Esophagus squamous epithelium (tissue), 5 donors: ENCODE measurements at regions not wholly inside any gene's neighbourhood (a gene's known extent, or its start where the extent isn't known, plus 50 kb on each side); places are given as distances from the start of the nearest gene placed in this dataset.

Experiments
- DNase-seq: peaks from one replicate; lab custom pipeline; 2025; lab: John Stamatoyannopoulos, UW
- H3K27ac ChIP-seq, 4 donors: fragments of 200-600 bp; sonication (generic); one replicate each; pipeline ENCODE4 v1.5.1; 2016 to 2019; ENCODE audit warnings: mild to moderate bottlenecking in 1 of 4
- H3K27me3 ChIP-seq, 4 donors: fragments of 200-600 bp; sonication (generic); 1 replicate in 3 of 4; 2 replicates in 1 of 4; pipeline versions ENCODE4 v1.5.1 to v1.6.0; 2017 to 2021; ENCODE audit warnings: antibody characterized with exemption in 1 of 4
- H3K36me3 ChIP-seq, 3 donors: fragments of 200-600 bp; sonication (generic); one replicate each; pipeline ENCODE4 v1.5.1; 2016 to 2019
- H3K4me1 ChIP-seq, 3 donors: fragments of 200-600 bp; sonication (generic); one replicate each; pipeline ENCODE4 v1.5.1; 2017 to 2019
- H3K4me3 ChIP-seq, 4 donors: fragments of 200-600 bp; sonication (generic); 1 replicate in 3 of 4; 2 replicates in 1 of 4; pipeline ENCODE4 v1.5.1; 2016 to 2019; ENCODE audit warnings: mild to moderate bottlenecking in 2 of 4, moderate library complexity in 1 of 4
- H3K9me3 ChIP-seq, 3 donors: fragments of 200-600 bp; sonication (generic); one replicate each; pipeline ENCODE4 v1.5.1; 2016 to 2019
- CTCF ChIP-seq, 6 experiments: fragments of 450-650 bp in 4 of 6; fragments of 200-600 bp in 2 of 6; sonication (generic) in 2 of 6; IDR thresholded peaks; one replicate each; pipeline ENCODE4 v1.5.1; 2016 to 2019; ENCODE audit warnings: antibody characterized with exemption in 6 of 6, mild to moderate bottlenecking in 4 of 6, moderate library complexity in 4 of 6
- POLR2A ChIP-seq, 4 donors: fragments of 450-650 bp; IDR thresholded peaks; one replicate each; pipeline ENCODE4 v1.6.1; 2017; ENCODE audit warnings: antibody characterized with exemption in 4 of 4, mild to moderate bottlenecking in 4 of 4, moderate library complexity in 3 of 4
- WGBS, 2 donors: methylation state at CpG; one replicate each; pipeline ENCODE4 v1.1.5; 2018; 5-methylcytosine and 5-hydroxymethylcytosine counted together
- intact Hi-C: fragments of 100-400 bp; cut with DNase I; formaldehyde crosslinking; loops from one replicate; pipeline ENCODE4 v1.15.0; 2022
- donor health status: DM: yes; HTN: yes; CAD: no.

- no peaks in the 10 kb centered on the region for H3K9me3 ChIP-seq
- H3K36me3 ChIP-seq = no peaks in the 10 kb centered on the region
- H3K4me1 ChIP-seq = no peaks in the 10 kb centered on the region
- H3K27me3 ChIP-seq = peaks cover 0 to 9% (median 0%) of the 10 kb centered on the region in 4 donors
- intact Hi-C loops = no loop called here
- DNase-seq = no peak
- no peak overlapping the region for H3K27ac ChIP-seq
- no peak overlapping the region for H3K4me3 ChIP-seq
- TF ChIP-seq POLR2A (IDR thresholded peaks at IDR 0.05) (no peak), CTCF (IDR thresholded peaks at IDR 0.05) (no peak)
- WGBS, 2 donors = 80 to 87% methylated on average over 6 to 8 of the region's 8 CpGs
Measured at GRCh38 chr16:66240631-66241395, 125.7 kb upstream of the CDH5 start.

- TF ChIP-seq POLR2A (IDR thresholded peaks at IDR 0.05) (no peak), CTCF (IDR thresholded peaks at IDR 0.05) (no peak)
- Histone ChIP-seq H3K27me3 (peaks cover 0 to 9% (median 0%) of the 10 kb centered on the region in 4 donors), H3K27ac (no peak overlapping the region), H3K4me1 (no peaks in the 10 kb centered on the region), H3K36me3 (no peaks in the 10 kb centered on the region), H3K4me3 (no peak overlapping the region), H3K9me3 (no peaks in the 10 kb centered on the region)
- WGBS, 2 donors = 77 to 82% methylated on average over 5 to 6 of the region's 6 CpGs
- no peak for DNase-seq
- intact Hi-C loops = no loop called here
Measured at GRCh38 chr16:66240088-66240487, 126.4 kb upstream of the CDH5 start.

GRCh38 chr16:66238696-66239095 is 127.8 kb upstream of the CDH5 start:
- H3K4me1 ChIP-seq = no peaks in the 10 kb centered on the region
- no peaks in the 10 kb centered on the region for H3K9me3 ChIP-seq
- H3K27ac ChIP-seq = no peak overlapping the region
- peaks cover 0 to 4% (median 0%) of the 10 kb centered on the region in 4 donors for H3K27me3 ChIP-seq
- no peaks in the 10 kb centered on the region for H3K36me3 ChIP-seq
- no peak for TF ChIP-seq CTCF (IDR thresholded peaks at IDR 0.05)
- TF ChIP-seq POLR2A (IDR thresholded peaks at IDR 0.05) = no peak
- DNase-seq = no peak
- no peak overlapping the region for H3K4me3 ChIP-seq
- WGBS, 2 donors = 84 to 85% methylated on average over 1 of the region's 1 CpG
- intact Hi-C loops = no loop called here

- H3K36me3 ChIP-seq = no peaks in the 10 kb centered on the region
- H3K27me3 ChIP-seq = peaks cover 0 to 12% (median 0%) of the 10 kb centered on the region in 4 donors
- 86 to 88% methylated on average over 10 to 12 of the region's 12 CpGs for WGBS, 2 donors
- no peak overlapping the region for H3K4me3 ChIP-seq
- H3K4me1 ChIP-seq = no peaks in the 10 kb centered on the region
- no peaks in the 10 kb centered on the region for H3K9me3 ChIP-seq
- DNase-seq = no peak
- H3K27ac ChIP-seq = no peak overlapping the region
- TF ChIP-seq CTCF (IDR thresholded peaks at IDR 0.05) = no peak
- intact Hi-C loops = no loop called here
Measured at GRCh38 chr16:66236301-66236700, 130.2 kb upstream of the CDH5 start.

GRCh38 chr16:66231452-66232160 is 134.9 kb upstream of the CDH5 start:
- intact Hi-C loops = no loop called here
- no peaks in the 10 kb centered on the region for H3K36me3 ChIP-seq
- TF ChIP-seq POLR2A (IDR thresholded peaks at IDR 0.05) = no peak
- no peak for TF ChIP-seq CTCF (IDR thresholded peaks at IDR 0.05)
- H3K27ac ChIP-seq = no peak overlapping the region
- 63 to 67% methylated on average over 9 of the region's 9 CpGs for WGBS, 2 donors
- no peaks in the 10 kb centered on the region for H3K9me3 ChIP-seq
- no peak overlapping the region for H3K4me3 ChIP-seq
- no peak for DNase-seq
- H3K27me3 ChIP-seq = peaks cover 0 to 19% (median 0%) of the 10 kb centered on the region in 4 donors
- no peaks in the 10 kb centered on the region for H3K4me1 ChIP-seq
